ENCODE measurements at regions not wholly inside any gene's neighbourhood (a gene's known extent, or its start where the extent isn't known, plus 50 kb on each side); places are given as distances from the start of the nearest gene placed in this dataset.

DNA sequence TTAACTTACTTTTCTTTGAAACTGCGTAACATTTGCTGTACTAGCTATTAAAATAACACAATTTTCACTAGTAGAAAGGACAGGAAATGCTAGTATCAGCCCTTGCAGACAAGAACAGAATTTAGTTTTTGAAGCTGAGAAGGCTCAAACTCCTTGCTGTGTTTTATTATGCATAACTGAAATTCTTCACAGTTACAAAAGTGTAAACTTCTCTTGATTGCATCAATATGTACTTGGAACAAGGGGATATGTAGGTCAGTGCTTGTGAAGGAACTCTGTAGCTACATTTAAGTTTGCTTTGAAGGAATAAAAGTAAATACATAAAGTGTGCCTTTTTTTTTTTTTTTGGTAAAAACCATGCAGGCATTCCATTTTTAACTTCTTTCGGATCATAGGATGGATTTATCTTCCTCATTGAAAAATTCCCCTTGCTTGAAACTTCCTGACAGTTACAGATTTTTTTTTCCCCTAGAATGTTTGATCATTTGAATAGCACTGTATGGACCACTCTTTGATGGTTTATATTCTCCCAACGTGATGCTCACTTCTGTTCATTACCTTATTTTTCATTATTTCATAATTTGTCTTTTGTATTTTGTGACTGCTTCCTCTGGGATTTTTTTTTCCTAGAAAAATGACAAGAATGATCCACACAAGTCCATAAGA lies 94.9 kb upstream of the DAB2 start:
- DNase-seq, result peak in 2 of 3 donors; percentile 69 to 77
- no peak for ATAC-seq (ENCODE audit: insufficient read depth, low FRiP score)
- TF ChIP-seq CTCF (IDR thresholded peaks at IDR 0.05; ENCODE audit: control extremely low read depth, extremely low read depth), result no peak
- Histone ChIP-seq H3K27me3 (ENCODE audit: control insufficient read depth in 3 of 3, insufficient read depth in 3 of 3, low read length in 2 of 3) (no peaks in the 10 kb centered on the region), H3K4me3 (no peak overlapping the region), H3K36me3 (ENCODE audit: control insufficient read depth in 4 of 4, insufficient read depth in 4 of 4, low read length in 4 of 4) (no peaks in the 10 kb centered on the region), H3K9ac (ENCODE audit: insufficient read depth in 1 of 2, low read length in 2 of 2) (no peak overlapping the region), H3K4me1 (ENCODE audit: control insufficient read depth in 5 of 5, insufficient read depth in 5 of 5, low read length in 5 of 5) (peaks cover 0 to 18% (median 4%) of the 10 kb centered on the region in 5 donors), H3K27ac (ENCODE audit: low read depth in 1 of 2, low read length in 1 of 2) (no peak overlapping the region), H3K9me3 (ENCODE audit: control insufficient read depth in 4 of 4, insufficient read depth in 3 of 4, low read length in 3 of 4) (no peaks in the 10 kb centered on the region)
- 37 to 70% methylated on average over 3 of the region's 3 CpGs for WGBS, 2 donors

GRCh38 chr5:39519079-39519478 lies 94.3 kb upstream of the DAB2 start:
- H3K27ac ChIP-seq (ENCODE audit: low read depth in 1 of 2, low read length in 1 of 2), result no peak overlapping the region

GRCh38 chr5:39518516-39518915 lies 93.7 kb upstream of the DAB2 start:
- no peak for TF ChIP-seq CTCF (IDR thresholded peaks at IDR 0.05; ENCODE audit: control extremely low read depth, extremely low read depth)
- H3K27me3 ChIP-seq (ENCODE audit: control insufficient read depth in 3 of 3, insufficient read depth in 3 of 3, low read length in 2 of 3), result no peaks in the 10 kb centered on the region
- no peaks in the 10 kb centered on the region for H3K36me3 ChIP-seq (ENCODE audit: control insufficient read depth in 4 of 4, insufficient read depth in 4 of 4, low read length in 4 of 4)
- ATAC-seq (ENCODE audit: insufficient read depth, low FRiP score) (no peak), DNase-seq (peak; percentile 24 to 69 (median 47))
- H3K9ac ChIP-seq (ENCODE audit: insufficient read depth in 1 of 2, low read length in 2 of 2), result no peak overlapping the region
- H3K4me3 ChIP-seq, result no peak overlapping the region
- WGBS, 2 donors, result 57 to 77% methylated on average over 3 of the region's 3 CpGs
- peaks cover 0 to 18% (median 4%) of the 10 kb centered on the region in 5 donors for H3K4me1 ChIP-seq (ENCODE audit: control insufficient read depth in 5 of 5, insufficient read depth in 5 of 5, low read length in 5 of 5)
- H3K27ac ChIP-seq (ENCODE audit: low read depth in 1 of 2, low read length in 1 of 2), result no peak overlapping the region
- H3K9me3 ChIP-seq (ENCODE audit: control insufficient read depth in 4 of 4, insufficient read depth in 3 of 4, low read length in 3 of 4), result no peaks in the 10 kb centered on the region

More at GRCh38 chr5:39519079-39519478, 94.3 kb upstream of the DAB2 start:
- H3K4me1 ChIP-seq (ENCODE audit: control insufficient read depth in 5 of 5, insufficient read depth in 5 of 5, low read length in 5 of 5), result peaks cover 0 to 18% (median 4%) of the 10 kb centered on the region in 5 donors
- ATAC-seq (ENCODE audit: insufficient read depth, low FRiP score), result no peak
- no peak for DNase-seq
- H3K27me3 ChIP-seq (ENCODE audit: control insufficient read depth in 3 of 3, insufficient read depth in 3 of 3, low read length in 2 of 3), result no peaks in the 10 kb centered on the region
- H3K9me3 ChIP-seq (ENCODE audit: control insufficient read depth in 4 of 4, insufficient read depth in 3 of 4, low read length in 3 of 4), result no peaks in the 10 kb centered on the region
- no peak for TF ChIP-seq CTCF (IDR thresholded peaks at IDR 0.05; ENCODE audit: control extremely low read depth, extremely low read depth)
- H3K4me3 ChIP-seq, result no peak overlapping the region
- no peaks in the 10 kb centered on the region for H3K36me3 ChIP-seq (ENCODE audit: control insufficient read depth in 4 of 4, insufficient read depth in 4 of 4, low read length in 4 of 4)
- H3K9ac ChIP-seq (ENCODE audit: insufficient read depth in 1 of 2, low read length in 2 of 2), result no peak overlapping the region

DNA sequence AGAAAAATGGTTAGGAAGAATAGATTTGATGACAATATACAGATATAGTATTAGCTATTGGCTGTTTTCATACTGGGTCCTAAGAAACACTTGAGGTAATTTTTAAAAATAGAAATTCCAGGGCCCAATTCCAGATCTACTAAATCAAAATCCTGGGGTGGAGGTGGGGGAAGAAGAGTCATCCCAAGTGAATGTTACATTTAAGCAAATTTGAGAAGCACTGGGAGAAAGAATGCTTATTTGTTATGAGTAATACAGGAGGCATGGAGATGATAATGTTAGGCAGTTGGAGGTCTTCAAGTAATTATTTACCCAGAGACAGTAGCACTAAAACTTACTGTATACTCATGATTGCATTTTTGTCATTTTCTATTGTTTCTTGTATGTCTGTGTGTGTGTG lies 93.0 kb upstream of the DAB2 start:
- Histone ChIP-seq H3K36me3 (ENCODE audit: control insufficient read depth in 4 of 4, insufficient read depth in 4 of 4, low read length in 4 of 4) (no peaks in the 10 kb centered on the region), H3K9ac (ENCODE audit: insufficient read depth in 1 of 2, low read length in 2 of 2) (no peak overlapping the region), H3K27ac (ENCODE audit: low read depth in 1 of 2, low read length in 1 of 2) (no peak overlapping the region), H3K4me3 (no peak overlapping the region), H3K27me3 (ENCODE audit: control insufficient read depth in 3 of 3, insufficient read depth in 3 of 3, low read length in 2 of 3) (no peaks in the 10 kb centered on the region), H3K4me1 (ENCODE audit: control insufficient read depth in 5 of 5, insufficient read depth in 5 of 5, low read length in 5 of 5) (peaks cover 0 to 18% (median 4%) of the 10 kb centered on the region in 5 donors), H3K9me3 (ENCODE audit: control insufficient read depth in 4 of 4, insufficient read depth in 3 of 4, low read length in 3 of 4) (no peaks in the 10 kb centered on the region)
- no peak for DNase-seq
- no peak for ATAC-seq (ENCODE audit: insufficient read depth, low FRiP score)
- no peak for TF ChIP-seq CTCF (IDR thresholded peaks at IDR 0.05; ENCODE audit: control extremely low read depth, extremely low read depth)
